Esophagus squamous epithelium (tissue), 4 donors: ENCODE measurements at regions not wholly inside any gene's neighbourhood (a gene's known extent, or its start where the extent isn't known, plus 50 kb on each side); places are given as distances from the start of the nearest gene placed in this dataset.

Experiments
- CTCF ChIP-seq, 6 experiments: fragments of 450-650 bp in 4 of 6; fragments of 200-600 bp in 2 of 6; sonication (generic) in 2 of 6; IDR thresholded peaks; one replicate each; pipeline ENCODE4 v1.5.1; 2016 to 2019; ENCODE audit warnings: antibody characterized with exemption in 6 of 6, mild to moderate bottlenecking in 4 of 6, moderate library complexity in 4 of 6
- POLR2A ChIP-seq, 4 donors: fragments of 450-650 bp; IDR thresholded peaks; one replicate each; pipeline ENCODE4 v1.6.1; 2017; ENCODE audit warnings: antibody characterized with exemption in 4 of 4, mild to moderate bottlenecking in 4 of 4, moderate library complexity in 3 of 4

GRCh38 chr13:44866411-44866911, 122.8 kb downstream of the NUFIP1 start:
- TF ChIP-seq CTCF (IDR thresholded peaks at IDR 0.05) (no peak), POLR2A (IDR thresholded peaks at IDR 0.05) (no peak)
